ENCODE measurements at regions not wholly inside any gene's neighbourhood (a gene's known extent, or its start where the extent isn't known, plus 50 kb on each side); places are given as distances from the start of the nearest gene placed in this dataset.
A peak's percentile ranks its signal among the peaks of the same experiment; 100 is the strongest.

GRCh38 chr10:78852466-78853240 lies 216.1 kb upstream of the ZMIZ1 start:
- TF ChIP-seq, protein P1, sequence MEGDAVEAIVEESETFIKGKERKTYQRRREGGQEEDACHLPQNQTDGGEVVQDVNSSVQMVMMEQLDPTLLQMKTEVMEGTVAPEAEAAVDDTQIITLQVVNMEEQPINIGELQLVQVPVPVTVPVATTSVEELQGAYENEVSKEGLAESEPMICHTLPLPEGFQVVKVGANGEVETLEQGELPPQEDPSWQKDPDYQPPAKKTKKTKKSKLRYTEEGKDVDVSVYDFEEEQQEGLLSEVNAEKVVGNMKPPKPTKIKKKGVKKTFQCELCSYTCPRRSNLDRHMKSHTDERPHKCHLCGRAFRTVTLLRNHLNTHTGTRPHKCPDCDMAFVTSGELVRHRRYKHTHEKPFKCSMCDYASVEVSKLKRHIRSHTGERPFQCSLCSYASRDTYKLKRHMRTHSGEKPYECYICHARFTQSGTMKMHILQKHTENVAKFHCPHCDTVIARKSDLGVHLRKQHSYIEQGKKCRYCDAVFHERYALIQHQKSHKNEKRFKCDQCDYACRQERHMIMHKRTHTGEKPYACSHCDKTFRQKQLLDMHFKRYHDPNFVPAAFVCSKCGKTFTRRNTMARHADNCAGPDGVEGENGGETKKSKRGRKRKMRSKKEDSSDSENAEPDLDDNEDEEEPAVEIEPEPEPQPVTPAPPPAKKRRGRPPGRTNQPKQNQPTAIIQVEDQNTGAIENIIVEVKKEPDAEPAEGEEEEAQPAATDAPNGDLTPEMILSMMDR (IDR thresholded peaks at IDR 0.05): peak; percentile 36
- TF ChIP-seq ZFX (IDR thresholded peaks at IDR 0.05; ENCODE audit: borderline replicate concordance): no peak

All from 22Rv1 (cell line).